AML-193 (cell line): ENCODE measurements at regions not wholly inside any gene's neighbourhood (a gene's known extent, or its start where the extent isn't known, plus 50 kb on each side); places are given as distances from the start of the nearest gene placed in this dataset.
"Not testable (repeated sequence)": the region's sequence is repeated elsewhere in the genome, so short reads cannot be mapped to it uniquely, and the experiment has no call there.

Source experiments
- DNase-seq, 2 experiments: peaks; one replicate each; lab custom pipeline; 2025; lab: John Stamatoyannopoulos, UW

DNA sequence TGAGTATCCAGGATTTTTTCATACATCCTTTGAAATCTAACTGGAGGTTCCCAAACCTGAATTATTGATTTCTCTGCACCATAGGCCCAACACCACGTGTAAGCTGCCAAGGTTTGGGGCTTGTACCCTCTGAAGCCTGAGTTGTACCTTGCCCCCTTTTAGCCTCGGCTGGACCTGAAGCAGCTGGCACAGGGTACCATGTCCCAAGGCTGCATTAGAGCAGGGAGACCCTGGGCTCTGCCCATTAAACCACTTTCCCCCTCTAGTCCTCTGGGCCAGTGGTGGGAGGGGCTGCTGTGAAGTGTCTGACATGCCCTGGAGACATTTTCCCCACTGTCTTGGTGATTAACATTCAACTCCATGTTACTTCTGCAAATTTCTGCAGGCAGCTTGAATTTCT is 532.9 kb upstream of the NUDT12 start:
- peak in 1 of 2 experiments; percentile 57 for DNase-seq

- no peak for DNase-seq
These were observed 526.5 kb upstream of the NUDT12 start for GRCh38 chr5:104088876-104089778.

DNA sequence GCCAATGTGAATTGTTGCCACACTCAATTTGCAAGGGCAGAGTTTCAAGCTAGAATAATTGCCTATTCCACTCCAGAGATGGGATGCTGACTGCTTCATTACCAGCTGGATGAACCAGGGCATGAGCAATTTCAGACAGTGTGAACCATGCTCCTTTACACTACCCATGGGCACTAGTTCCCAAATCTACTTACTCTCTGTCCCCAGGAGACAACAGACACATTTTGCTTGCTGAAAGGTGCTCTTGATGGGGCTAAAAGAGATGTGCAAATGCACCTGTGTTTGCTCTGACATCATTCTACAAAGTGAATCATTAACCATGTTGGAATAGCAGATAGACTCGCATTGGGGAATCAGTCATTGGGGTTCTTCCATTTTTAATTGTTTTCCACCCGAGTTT is 522.3 kb upstream of the NUDT12 start:
- DNase-seq: no peak

- DNase-seq: no peak
These were observed 520.2 kb upstream of the NUDT12 start for GRCh38 chr5:104082754-104083153.

DNA sequence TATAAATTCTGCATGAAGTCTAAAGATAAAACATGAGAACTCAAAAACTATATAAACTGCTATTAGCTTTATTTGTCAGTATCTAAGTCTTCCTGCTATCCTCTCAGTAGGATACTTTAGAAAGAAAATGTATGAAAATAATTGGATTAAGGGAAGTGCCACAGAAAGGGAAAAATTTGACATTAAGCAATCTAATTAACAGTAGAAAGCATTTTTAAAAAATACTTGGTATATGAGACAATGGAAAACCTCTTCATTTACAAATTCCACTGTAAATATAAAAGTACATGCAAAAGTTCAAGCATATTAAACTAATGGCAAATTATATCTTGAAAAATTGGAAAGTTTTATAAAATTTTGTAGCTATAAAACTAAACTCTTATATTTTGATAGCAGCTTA is 518.6 kb upstream of the NUDT12 start:
- DNase-seq: no peak

DNA sequence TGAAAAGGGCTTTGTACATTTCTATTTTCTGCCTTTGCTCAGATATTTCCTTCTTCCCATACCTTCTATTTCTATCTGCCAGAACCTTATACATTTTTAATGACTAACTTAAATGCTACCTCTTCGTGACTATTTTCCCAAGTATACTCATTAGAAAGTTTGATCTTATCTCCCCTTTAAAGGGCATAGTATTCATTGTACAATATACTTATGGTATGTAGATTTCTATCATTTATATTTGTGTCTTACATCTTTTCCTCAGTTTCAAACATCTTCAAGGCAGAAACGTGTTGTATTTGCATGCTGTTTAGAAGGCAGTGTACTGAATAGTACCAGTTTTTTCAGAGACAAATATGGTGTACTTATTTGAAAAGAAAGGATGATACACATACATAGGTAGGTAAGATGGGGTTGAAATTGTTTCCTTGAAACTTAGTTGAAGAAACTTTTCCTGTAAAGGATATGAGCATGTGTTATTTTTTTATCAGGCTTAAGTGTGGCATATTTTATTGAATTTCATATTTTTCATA is 518.1 kb upstream of the NUDT12 start:
- no peak for DNase-seq

GRCh38 chr5:104079861-104080645 is 517.5 kb upstream of the NUDT12 start:
- not testable (repeated sequence) for DNase-seq

DNA sequence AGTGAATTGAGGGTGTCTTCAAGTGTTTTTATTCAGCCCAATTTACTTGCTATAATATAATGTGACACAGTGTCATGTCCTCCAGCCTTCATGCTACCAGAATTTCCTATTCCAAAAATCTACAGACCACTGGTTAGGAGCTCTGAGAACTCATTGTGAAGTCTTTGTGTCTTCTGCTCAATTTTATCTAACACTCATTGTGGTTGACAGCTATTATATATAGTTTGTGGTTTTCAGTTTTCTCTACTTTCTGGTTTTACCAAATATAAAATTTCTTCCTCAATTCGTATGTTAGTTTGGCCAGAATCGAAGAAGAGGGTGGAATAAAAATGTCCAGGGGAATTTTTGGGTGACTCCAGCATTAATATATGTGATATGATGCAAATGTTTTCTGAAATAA is 509.3 kb upstream of the NUDT12 start:
- no peak for DNase-seq

GRCh38 chr5:104062621-104063377 is 500.2 kb upstream of the NUDT12 start:
- DNase-seq: no peak

DNA sequence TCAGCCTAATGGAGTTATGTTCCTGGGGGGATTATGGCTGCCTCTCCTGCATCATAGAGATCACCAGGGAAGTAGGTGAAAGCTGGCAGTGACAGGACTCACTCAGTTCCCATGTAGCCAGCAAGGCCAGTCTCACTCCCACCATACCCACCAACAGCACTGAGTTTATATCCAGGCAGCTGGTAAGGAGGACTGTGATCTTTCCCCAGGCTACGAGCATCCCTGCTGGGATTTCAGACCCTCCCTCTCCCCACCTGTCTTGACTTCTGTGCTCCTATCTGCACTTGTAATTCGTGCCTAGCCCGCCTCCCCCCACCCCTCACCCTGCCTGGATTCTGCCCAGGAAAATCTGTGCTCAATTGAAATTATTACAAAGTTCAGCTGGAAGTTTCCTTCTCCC is 499.1 kb upstream of the NUDT12 start:
- DNase-seq: no peak

DNA sequence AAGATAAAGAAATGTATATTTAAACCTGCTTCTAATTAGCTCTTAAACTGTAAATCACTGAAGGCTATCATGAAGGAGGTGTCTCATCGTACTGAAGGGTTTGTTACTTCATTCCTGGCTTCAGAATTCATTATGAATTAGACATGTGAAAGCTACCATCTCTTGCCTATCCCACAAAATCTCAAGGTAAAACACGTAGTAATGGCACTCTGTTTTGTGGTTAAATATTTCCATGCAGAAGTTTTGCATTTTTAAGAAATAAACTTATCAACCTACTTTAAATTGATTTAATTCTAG is 490.7 kb upstream of the NUDT12 start:
- no peak for DNase-seq

GRCh38 chr5:104052558-104053352 is 490.2 kb upstream of the NUDT12 start:
- DNase-seq: no peak

DNA sequence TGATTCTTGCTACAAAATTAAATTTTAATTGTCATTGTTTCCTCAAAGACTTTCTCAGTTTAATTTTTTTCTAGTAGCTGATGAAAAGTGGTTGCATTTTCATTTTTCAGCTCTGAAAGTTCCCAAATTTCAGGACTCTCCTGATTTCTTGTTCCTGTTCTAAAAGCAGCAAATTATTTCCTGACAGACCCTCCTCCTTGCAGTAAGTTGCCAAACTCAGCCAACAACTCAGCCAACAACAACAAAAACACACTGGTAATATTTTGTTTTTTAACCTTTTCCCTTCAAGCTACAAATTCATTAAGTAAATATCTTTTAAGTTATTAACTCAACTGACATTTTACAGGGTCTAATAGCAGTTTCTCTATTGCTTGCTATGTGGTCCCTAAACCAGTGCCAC is 487.8 kb upstream of the NUDT12 start:
- no peak for DNase-seq

- DNase-seq: no peak
These were observed 487.2 kb upstream of the NUDT12 start for GRCh38 chr5:104049752-104050151.

GRCh38 chr5:104048231-104048630 is 485.6 kb upstream of the NUDT12 start:
- DNase-seq: no peak

DNA sequence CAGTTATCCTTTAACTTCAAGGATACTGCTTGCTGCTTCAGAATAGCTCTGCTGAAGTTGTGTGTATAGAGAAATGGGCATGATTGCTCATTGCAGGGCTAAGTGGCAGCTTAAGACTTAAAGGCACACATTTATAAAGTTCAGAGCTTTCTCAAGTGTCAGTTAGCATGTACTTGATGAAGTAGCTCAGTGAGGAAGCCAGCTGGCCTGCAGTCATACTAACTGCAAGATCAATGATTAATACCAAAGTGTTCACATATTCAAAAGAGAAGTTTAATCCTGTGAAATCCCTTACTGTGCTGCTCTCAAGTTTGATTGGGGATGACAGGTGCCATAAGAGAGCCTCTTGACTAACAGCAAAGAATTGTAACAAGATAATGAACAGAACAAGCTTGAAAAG is 483.4 kb upstream of the NUDT12 start:
- DNase-seq: no peak

DNA sequence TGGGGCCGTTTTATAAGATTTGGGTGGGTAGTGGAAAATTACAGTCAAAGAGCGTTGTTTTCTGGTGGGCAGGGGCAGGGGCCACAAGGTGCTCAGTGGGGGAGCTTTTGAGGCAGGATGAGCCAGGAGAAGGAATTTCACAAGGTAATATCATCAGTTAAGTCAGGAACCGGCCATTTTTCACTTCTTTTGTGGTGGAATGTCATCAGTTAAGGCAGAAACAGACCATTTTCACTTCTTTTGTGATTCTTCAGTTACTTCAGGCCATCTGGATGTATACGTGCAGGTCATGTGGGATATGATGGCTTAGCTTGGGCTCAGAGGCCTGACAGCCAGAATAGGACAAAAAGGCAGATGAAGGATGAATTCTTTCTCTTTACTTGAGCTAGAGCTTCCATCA is 477.3 kb upstream of the NUDT12 start:
- not testable (repeated sequence) for DNase-seq

DNA sequence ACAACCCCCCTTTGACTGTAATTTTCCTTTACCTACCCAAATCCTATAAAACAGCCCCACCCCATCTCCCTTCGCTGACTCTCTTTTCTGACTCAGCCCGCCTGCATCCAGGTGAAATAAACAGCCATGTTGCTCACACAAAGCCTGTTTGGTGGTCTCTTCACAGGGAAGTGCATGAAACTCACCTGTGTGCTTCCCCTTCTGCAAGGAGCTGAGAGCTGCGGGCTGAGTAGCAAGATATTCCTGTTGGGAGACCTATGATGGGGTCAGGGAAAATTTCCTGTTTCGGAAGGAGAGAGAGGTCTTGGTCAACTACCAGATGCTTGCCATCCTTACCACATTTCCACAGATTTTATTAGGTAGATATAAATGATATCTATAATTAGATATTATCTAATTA is 474.5 kb upstream of the NUDT12 start:
- not testable (repeated sequence) for DNase-seq

DNA sequence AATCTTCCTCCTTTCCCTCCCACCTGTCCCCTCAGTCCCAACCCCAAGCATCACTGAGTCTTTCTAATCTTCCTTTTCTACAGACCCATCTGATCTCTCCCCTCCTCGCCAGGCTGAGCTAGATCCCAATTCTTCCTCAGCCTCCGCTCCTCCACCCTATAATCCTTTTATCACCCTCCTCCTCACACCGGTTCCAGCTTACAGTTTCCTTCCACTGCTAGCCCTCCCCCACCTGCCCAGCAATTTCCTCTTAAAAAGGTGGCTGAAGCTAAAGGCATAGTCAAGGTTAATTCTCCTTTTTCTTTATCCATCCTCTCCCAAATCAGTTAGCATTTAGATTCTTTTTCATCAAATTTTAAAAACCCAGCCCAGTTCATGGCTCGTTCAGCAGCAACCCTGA is 470.6 kb upstream of the NUDT12 start:
- DNase-seq: not testable (repeated sequence)

DNA sequence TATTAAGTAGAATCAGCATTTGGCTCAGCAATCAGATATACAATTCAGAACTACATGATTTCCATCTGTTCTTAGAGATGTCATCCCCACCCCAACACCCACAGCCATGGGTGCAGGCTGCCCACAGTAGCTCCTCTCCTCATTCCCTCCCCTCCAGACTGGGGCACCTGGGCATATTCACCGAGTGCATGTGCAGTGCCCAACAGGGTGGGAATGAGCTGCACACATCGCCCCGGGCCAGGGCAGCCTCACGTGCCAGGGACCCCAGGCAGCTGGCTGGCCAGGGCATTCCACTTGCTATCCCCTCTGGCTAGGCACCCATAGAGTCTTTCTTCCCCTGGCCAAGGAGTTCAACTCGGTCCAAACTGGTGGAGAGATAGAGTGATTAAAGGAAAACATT is 461.9 kb upstream of the NUDT12 start:
- DNase-seq: no peak

- DNase-seq: no peak
These were observed 461.1 kb upstream of the NUDT12 start for GRCh38 chr5:104023739-104024138.

- no peak for DNase-seq
These were observed 457.4 kb upstream of the NUDT12 start for GRCh38 chr5:104019956-104020355.
